Cardiac fibroblast (primary cell): ENCODE measurements at regions not wholly inside any gene's neighbourhood (a gene's known extent, or its start where the extent isn't known, plus 50 kb on each side); places are given as distances from the start of the nearest gene placed in this dataset.

Experiments used
- DNase-seq, 2 donors: peaks; one replicate each; pipeline versions ENCODE4 v3.0.0 to v3.0.0-alpha.2; 2010; ENCODE audit warnings: low read depth in 2 of 2
- H3K4me3 ChIP-seq, 2 donors: replicated peaks in 1 of 2; 1 replicate in 1 of 2; 2 replicates in 1 of 2; pipeline ENCODE4 v1.5.1; 2011; ENCODE audit warnings: low read depth in 2 of 2, low read length in 2 of 2, mild to moderate bottlenecking in 2 of 2, moderate library complexity in 1 of 2
- TF ChIP-seq, protein P1 (sequence below): IDR thresholded peaks from one replicate; pipeline ENCODE4 v1.5.1; 2011; ENCODE audit warnings: low read depth, mild to moderate bottlenecking, low read length, inconsistent platforms

DNA sequence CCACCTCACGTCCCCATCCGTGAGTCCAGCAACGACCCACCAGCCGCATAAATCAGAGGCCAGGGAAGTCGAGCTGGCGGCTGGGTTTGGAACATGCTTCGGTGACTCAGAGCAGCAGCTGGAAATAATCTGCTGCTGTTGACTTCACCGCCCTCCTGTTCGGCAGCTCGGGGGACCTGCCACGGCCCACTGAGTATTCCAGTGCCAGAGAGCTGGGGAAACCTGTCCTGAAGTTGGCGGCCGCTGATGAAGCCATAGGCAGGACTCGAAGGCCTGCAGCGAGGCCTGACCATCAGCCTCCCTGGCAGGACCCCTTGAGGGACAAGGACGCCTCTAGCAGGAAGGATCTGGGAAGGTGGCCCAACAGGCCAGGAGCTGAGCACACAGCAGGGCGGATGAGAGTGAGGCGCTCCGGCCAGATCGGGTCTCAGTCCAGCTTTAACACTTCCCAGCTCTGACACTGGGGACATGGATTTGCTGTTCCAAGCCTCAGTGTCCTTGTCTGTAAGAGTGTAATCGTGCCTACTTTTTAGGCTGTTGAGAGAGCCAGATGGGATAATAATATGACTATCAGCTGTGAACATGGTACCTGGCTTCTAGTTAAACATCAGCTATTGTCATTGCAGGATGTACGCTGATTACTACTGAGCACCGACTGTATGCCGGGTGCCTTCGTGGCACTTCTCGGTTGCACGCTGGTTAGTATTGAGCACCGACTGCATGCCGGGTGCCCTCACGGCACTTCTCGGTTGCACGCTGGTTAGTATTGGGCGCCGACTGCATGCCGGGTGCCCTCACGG, 50.4 kb upstream of the CIBAR2 start:
- TF ChIP-seq, protein P1, sequence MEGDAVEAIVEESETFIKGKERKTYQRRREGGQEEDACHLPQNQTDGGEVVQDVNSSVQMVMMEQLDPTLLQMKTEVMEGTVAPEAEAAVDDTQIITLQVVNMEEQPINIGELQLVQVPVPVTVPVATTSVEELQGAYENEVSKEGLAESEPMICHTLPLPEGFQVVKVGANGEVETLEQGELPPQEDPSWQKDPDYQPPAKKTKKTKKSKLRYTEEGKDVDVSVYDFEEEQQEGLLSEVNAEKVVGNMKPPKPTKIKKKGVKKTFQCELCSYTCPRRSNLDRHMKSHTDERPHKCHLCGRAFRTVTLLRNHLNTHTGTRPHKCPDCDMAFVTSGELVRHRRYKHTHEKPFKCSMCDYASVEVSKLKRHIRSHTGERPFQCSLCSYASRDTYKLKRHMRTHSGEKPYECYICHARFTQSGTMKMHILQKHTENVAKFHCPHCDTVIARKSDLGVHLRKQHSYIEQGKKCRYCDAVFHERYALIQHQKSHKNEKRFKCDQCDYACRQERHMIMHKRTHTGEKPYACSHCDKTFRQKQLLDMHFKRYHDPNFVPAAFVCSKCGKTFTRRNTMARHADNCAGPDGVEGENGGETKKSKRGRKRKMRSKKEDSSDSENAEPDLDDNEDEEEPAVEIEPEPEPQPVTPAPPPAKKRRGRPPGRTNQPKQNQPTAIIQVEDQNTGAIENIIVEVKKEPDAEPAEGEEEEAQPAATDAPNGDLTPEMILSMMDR: no peak
- H3K4me3 ChIP-seq: no peak overlapping the region
- DNase-seq: peak; percentile 81 to 82

DNA sequence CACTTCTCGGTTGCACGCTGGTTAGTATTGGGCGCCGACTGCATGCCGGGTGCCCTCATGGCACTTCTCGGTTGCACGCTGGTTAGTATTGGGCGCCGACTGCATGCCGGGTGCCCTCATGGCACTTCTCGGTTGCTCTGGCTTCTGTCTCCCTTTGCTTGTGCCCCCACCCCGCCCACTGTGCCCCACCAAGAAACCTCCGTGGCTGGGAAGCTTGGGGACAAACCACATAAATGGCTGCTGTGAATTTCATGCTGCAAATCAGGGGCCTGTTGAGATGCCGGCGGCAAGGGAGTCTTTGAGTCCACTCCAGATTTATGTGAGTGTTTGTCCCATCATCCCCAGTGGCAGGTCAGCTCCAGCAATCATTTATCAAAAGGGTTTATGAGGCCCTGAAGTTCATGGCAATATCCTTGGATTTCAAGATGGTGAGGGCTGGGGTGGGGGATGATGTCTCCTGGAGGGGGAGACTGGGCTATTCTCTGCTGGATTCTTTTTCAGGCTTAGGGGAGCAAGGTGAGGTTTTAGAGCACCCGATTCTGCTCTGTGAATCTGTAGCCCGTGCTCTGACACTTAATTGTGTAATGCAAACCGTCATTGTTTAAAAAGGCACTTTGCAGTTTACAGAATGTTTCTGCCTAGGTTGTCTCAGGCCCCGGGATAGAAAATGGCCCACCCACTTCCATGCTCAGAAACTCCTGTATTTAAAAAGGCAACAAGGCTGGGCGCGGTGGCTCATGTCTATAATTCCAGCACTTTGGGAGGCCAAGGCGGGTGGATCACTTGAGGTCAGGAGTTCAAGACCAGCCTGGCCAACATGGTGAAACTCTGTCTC, 51.2 kb upstream of the CIBAR2 start:
- DNase-seq: no peak
- TF ChIP-seq, protein P1: no peak
- no peak overlapping the region for H3K4me3 ChIP-seq

DNA sequence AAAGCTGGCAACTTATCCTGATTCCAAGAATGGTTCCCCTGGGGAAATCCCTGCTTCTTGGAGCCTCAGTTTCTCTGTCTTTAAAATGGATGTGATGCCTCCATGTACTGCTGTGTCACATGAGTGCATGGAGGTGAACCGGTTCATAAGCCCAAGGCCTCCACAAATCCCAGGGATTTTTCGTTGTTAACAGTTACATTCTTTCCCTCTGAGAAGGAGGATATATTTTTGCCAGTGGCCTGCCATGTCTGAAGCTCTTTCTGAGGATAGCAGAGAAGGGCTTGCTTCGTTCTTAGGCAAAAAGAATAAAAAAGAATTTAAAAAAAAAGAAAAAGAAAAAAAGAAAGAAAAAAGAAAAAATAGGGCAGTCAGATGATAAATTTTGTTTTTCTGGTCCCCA, 52.2 kb upstream of the CIBAR2 start:
- TF ChIP-seq, protein P1: no peak
- no peak for DNase-seq
- no peak overlapping the region for H3K4me3 ChIP-seq

DNA sequence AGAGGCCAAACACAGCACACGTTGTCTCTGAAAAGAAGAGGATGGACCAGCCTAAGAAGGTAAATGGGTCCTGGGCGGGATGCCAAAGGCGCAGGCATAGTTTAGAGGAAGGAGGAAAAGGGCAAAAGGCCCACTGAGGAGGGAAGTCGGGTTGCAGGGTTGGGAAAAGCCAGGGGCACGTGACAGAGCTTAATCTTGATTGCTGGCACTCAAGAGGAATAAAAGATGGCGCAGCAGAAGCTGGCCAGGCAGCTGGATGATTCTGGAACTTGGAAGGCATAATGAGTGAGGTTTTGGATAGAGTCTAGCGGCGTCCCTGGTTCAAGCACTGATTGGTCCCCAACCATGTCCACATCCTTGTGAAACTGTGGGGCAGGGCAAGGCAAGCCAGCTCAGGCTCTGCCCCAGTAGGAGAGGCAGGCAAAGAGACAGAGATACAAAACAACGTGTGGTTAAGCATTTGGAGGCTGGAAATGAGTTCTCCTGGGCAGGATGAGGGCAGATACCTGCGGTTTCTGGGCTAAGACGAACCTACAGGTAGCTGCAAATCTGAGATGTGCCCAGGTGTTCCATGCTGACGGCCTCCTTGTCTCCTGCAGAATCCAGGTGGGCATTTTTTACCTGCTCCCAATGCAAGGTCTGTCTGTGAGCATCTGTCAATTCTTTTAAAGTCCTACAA, 52.7 kb upstream of the CIBAR2 start:
- TF ChIP-seq, protein P1: no peak

DNA sequence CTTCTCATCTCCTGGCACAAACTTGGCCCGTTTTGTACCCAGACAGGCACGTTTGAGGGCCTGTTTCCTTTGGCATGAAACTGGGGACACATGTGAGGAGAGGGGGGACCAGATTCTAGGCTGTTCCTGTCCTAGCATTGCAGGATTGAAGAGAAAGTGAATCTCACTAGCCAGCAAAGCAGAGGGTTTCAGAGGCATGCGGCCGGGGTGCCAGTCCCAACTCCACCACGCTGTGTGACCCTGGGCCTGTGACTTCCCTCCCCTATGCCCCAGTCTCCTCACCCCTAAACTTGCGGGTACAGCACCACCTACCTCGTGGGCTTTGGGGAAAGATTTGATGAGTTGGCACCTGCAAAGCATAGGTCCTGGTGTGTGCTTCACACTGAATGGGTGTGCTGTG, 53.5 kb upstream of the CIBAR2 start:
- no peak for DNase-seq
- TF ChIP-seq, protein P1: no peak
- H3K4me3 ChIP-seq: no peak overlapping the region

More for the DNA sequence above, 52.7 kb upstream of the CIBAR2 start:
- no peak overlapping the region for H3K4me3 ChIP-seq
- DNase-seq: no peak

DNA sequence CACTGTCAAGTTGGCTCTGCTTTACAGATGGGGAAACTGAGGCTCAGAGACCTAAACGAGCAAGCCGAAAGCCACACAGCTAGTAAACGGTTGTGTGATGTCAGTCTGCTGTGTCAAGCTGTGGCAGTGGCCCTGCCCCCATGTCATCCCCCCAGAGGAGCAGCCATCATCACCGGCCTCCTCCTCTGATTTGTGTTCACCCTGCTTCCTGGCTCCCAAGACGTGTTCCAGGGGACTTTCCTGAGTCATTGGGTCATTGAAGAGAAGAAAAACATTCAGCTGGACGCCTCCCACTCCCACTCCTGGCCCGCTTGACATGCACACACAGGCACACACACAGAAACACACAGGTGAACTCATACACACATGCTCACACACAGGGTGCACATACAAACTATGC, 54.0 kb upstream of the CIBAR2 start:
- TF ChIP-seq, protein P1: no peak
- peak in 1 of 2 donors; percentile 23 for DNase-seq
- no peak overlapping the region for H3K4me3 ChIP-seq
